IPS-18a (cell line): ENCODE measurements at regions not wholly inside any gene's neighbourhood (a gene's known extent, or its start where the extent isn't known, plus 50 kb on each side); places are given as distances from the start of the nearest gene placed in this dataset.
"Not testable (repeated sequence)": the region's sequence is repeated elsewhere in the genome, so short reads cannot be mapped to it uniquely, and the experiment has no call there.

ENCODE experiments used
- H3K27ac ChIP-seq: one replicate; pipeline ENCODE4 v1.5.1; 2013; ENCODE audit warnings: low read length
- H3K27me3 ChIP-seq: one replicate; pipeline ENCODE4 v1.6.1; 2013; ENCODE audit warnings: mild to moderate bottlenecking, low read length; ENCODE audit not compliant: control insufficient read depth, insufficient read depth
- H3K36me3 ChIP-seq: one replicate; pipeline ENCODE4 v1.6.1; 2013; ENCODE audit warnings: low read depth, low read length; ENCODE audit not compliant: control insufficient read depth
- H3K4me1 ChIP-seq: one replicate; pipeline ENCODE4 v1.6.1; 2013; ENCODE audit warnings: low read depth, low read length; ENCODE audit not compliant: control insufficient read depth
- H3K4me3 ChIP-seq: one replicate; pipeline ENCODE4 v1.5.1; 2013; ENCODE audit warnings: low read length
- H3K9ac ChIP-seq: one replicate; pipeline ENCODE4 v1.6.1; 2013; ENCODE audit warnings: mild to moderate bottlenecking, low read length, moderate library complexity
- H3K9me3 ChIP-seq: one replicate; pipeline ENCODE4 v1.6.1; 2013; ENCODE audit warnings: low read depth, low read length; ENCODE audit not compliant: control insufficient read depth

GRCh38 chr14:87264272-87264785, 728.7 kb downstream of the GALC start:
- Histone ChIP-seq H3K36me3 (no peaks in the 10 kb centered on the region), H3K9me3 (no peaks in the 10 kb centered on the region), H3K4me3 (no peak overlapping the region), H3K9ac (no peak overlapping the region), H3K4me1 (peaks cover 23% of the 10 kb centered on the region), H3K27me3 (no peaks in the 10 kb centered on the region), H3K27ac (no peak overlapping the region)

GRCh38 chr14:87261621-87262020, 731.4 kb downstream of the GALC start:
- Histone ChIP-seq H3K4me3 (no peak overlapping the region), H3K4me1 (peaks cover 23% of the 10 kb centered on the region), H3K9ac (no peak overlapping the region), H3K9me3 (no peaks in the 10 kb centered on the region), H3K27me3 (no peaks in the 10 kb centered on the region), H3K27ac (no peak overlapping the region), H3K36me3 (no peaks in the 10 kb centered on the region)

GRCh38 chr14:87260460-87260859, 732.5 kb downstream of the GALC start:
- no peaks in the 10 kb centered on the region for H3K9me3 ChIP-seq
- H3K27me3 ChIP-seq = no peaks in the 10 kb centered on the region
- H3K4me1 ChIP-seq = peaks cover 23% of the 10 kb centered on the region
- no peaks in the 10 kb centered on the region for H3K36me3 ChIP-seq
- no peak overlapping the region for H3K9ac ChIP-seq
- H3K4me3 ChIP-seq = peak overlapping the region; percentile 1
- H3K27ac ChIP-seq = no peak overlapping the region

GRCh38 chr14:87257421-87257820, 735.6 kb downstream of the GALC start:
- peaks cover 15% of the 10 kb centered on the region for H3K4me1 ChIP-seq

GRCh38 chr14:87255058-87255457, 737.9 kb downstream of the GALC start:
- Histone ChIP-seq H3K9me3 (no peaks in the 10 kb centered on the region), H3K27me3 (no peaks in the 10 kb centered on the region), H3K9ac (no peak overlapping the region), H3K36me3 (no peaks in the 10 kb centered on the region), H3K4me3 (no peak overlapping the region), H3K4me1 (peaks cover 6% of the 10 kb centered on the region), H3K27ac (no peak overlapping the region)

More at GRCh38 chr14:87257421-87257820, 735.6 kb downstream of the GALC start:
- H3K9ac ChIP-seq = no peak overlapping the region
- H3K9me3 ChIP-seq = no peaks in the 10 kb centered on the region
- no peaks in the 10 kb centered on the region for H3K36me3 ChIP-seq
- no peak overlapping the region for H3K27ac ChIP-seq
- H3K27me3 ChIP-seq = no peaks in the 10 kb centered on the region
- no peak overlapping the region for H3K4me3 ChIP-seq

GRCh38 chr14:87254331-87254874, 738.6 kb downstream of the GALC start:
- H3K27ac ChIP-seq = no peak overlapping the region
- H3K27me3 ChIP-seq = no peaks in the 10 kb centered on the region
- H3K4me3 ChIP-seq = no peak overlapping the region
- no peaks in the 10 kb centered on the region for H3K4me1 ChIP-seq
- no peaks in the 10 kb centered on the region for H3K9me3 ChIP-seq
- no peaks in the 10 kb centered on the region for H3K36me3 ChIP-seq
- H3K9ac ChIP-seq = no peak overlapping the region

- H3K27me3 ChIP-seq, H3K9ac ChIP-seq, H3K4me3 ChIP-seq, H3K36me3 ChIP-seq, H3K27ac ChIP-seq, H3K9me3 ChIP-seq, H3K4me1 ChIP-seq: not testable (repeated sequence)
Observed at GRCh38 chr14:87253791-87254190, 739.2 kb downstream of the GALC start.

GRCh38 chr14:87252103-87252502, 740.9 kb downstream of the GALC start:
- no peaks in the 10 kb centered on the region for H3K4me1 ChIP-seq
- H3K9me3 ChIP-seq = no peaks in the 10 kb centered on the region
- no peaks in the 10 kb centered on the region for H3K27me3 ChIP-seq
- H3K4me3 ChIP-seq = no peak overlapping the region
- H3K27ac ChIP-seq = no peak overlapping the region
- H3K9ac ChIP-seq = no peak overlapping the region
- H3K36me3 ChIP-seq = no peaks in the 10 kb centered on the region

- no peak overlapping the region for H3K9ac ChIP-seq
- H3K4me1 ChIP-seq = no peaks in the 10 kb centered on the region
- H3K27ac ChIP-seq = no peak overlapping the region
- H3K9me3 ChIP-seq = no peaks in the 10 kb centered on the region
- H3K4me3 ChIP-seq = no peak overlapping the region
- no peaks in the 10 kb centered on the region for H3K36me3 ChIP-seq
- no peaks in the 10 kb centered on the region for H3K27me3 ChIP-seq
Observed at GRCh38 chr14:87251011-87251410, 742.0 kb downstream of the GALC start.

- no peaks in the 10 kb centered on the region for H3K36me3 ChIP-seq
- no peaks in the 10 kb centered on the region for H3K27me3 ChIP-seq
- H3K9me3 ChIP-seq = no peaks in the 10 kb centered on the region
- no peak overlapping the region for H3K27ac ChIP-seq
- peaks cover 19% of the 10 kb centered on the region for H3K4me1 ChIP-seq
- H3K4me3 ChIP-seq = peak overlapping the region; percentile 16
- H3K9ac ChIP-seq = no peak overlapping the region
Observed at GRCh38 chr14:87241018-87241768, 751.8 kb downstream of the GALC start.

- H3K27me3 ChIP-seq, H3K27ac ChIP-seq: not testable (repeated sequence)
- peak overlapping the region; percentile 16 for H3K4me3 ChIP-seq
Observed at GRCh38 chr14:87240319-87240718, 752.7 kb downstream of the GALC start.

More at GRCh38 chr14:87240319-87240718, 752.7 kb downstream of the GALC start:
- peaks cover 19% of the 10 kb centered on the region for H3K4me1 ChIP-seq
- not testable (repeated sequence) for H3K36me3 ChIP-seq, H3K9me3 ChIP-seq, H3K9ac ChIP-seq
